Activated naive CD4-positive, alpha-beta T cell treated with anti-CD3 and anti-CD28 coated beads, Interleukin-2, amount 50 U/mL, for 72 hours (primary cell): ENCODE measurements at regions not wholly inside any gene's neighbourhood (a gene's known extent, or its start where the extent isn't known, plus 50 kb on each side); places are given as distances from the start of the nearest gene placed in this dataset.
"Not testable (repeated sequence)": the region's sequence is repeated elsewhere in the genome, so short reads cannot be mapped to it uniquely, and the experiment has no call there.

ENCODE experiments used
- ATAC-seq, 2 donors: fragments of 150-1000 bp; cut with Tn5 transposase; 2 replicates each; pipeline ENCODE4 v1.10.0; 2021; ENCODE audit warnings: mild to moderate bottlenecking in 2 of 2, moderate library complexity in 2 of 2
- DNase-seq, 2 donors: peaks; one replicate each; pipeline ENCODE4 v3.0.0; 2021 to 2022; ENCODE audit warnings: low spot score in 2 of 2
- H3K27ac Mint-ChIP-seq, 2 donors: one replicate each; pipeline ENCODE4 v1.8.0; 2022; ENCODE audit warnings: mild to moderate bottlenecking in 2 of 2, mixed read lengths in 2 of 2
- H3K36me3 Mint-ChIP-seq, 2 donors: one replicate each; pipeline ENCODE4 v1.8.0; 2022; ENCODE audit warnings: mixed read lengths in 2 of 2
- H3K9me3 Mint-ChIP-seq, 2 donors: one replicate each; pipeline ENCODE4 v1.8.0; 2022; ENCODE audit warnings: mixed read lengths in 2 of 2

GRCh38 chr15:72865486-72865885 lies 81.9 kb upstream of the ADPGK start:
- no peak for DNase-seq
- Mint-ChIP-seq H3K9me3 (peaks cover 0 to 10% of the 10 kb centered on the region in 2 donors), H3K27ac (no peak overlapping the region), H3K36me3 (no peaks in the 10 kb centered on the region)
- ATAC-seq = no peak

DNA sequence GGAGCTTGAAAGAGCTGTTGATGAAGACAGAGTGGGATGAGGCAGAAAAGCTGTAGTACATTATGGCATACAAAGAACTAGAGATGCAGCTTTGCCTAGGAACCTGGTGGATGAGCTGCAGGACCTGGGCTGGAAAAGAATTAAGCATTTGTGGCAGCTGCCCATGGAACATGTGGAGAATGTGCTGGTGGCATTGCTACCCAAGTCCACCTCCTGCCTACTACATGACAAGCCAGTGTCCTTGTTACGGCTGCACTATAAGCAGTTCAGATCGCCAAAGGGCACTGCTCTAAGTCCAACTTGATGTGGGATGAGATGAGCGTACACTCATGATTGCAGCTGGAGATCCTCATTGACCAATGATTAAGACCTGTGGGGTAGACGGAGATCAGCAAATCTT lies 81.1 kb upstream of the ADPGK start:
- Mint-ChIP-seq H3K9me3 (peaks cover 0 to 10% of the 10 kb centered on the region in 2 donors), H3K27ac (no peak overlapping the region), H3K36me3 (no peaks in the 10 kb centered on the region)
- ATAC-seq (no peak), DNase-seq (no peak)

DNA sequence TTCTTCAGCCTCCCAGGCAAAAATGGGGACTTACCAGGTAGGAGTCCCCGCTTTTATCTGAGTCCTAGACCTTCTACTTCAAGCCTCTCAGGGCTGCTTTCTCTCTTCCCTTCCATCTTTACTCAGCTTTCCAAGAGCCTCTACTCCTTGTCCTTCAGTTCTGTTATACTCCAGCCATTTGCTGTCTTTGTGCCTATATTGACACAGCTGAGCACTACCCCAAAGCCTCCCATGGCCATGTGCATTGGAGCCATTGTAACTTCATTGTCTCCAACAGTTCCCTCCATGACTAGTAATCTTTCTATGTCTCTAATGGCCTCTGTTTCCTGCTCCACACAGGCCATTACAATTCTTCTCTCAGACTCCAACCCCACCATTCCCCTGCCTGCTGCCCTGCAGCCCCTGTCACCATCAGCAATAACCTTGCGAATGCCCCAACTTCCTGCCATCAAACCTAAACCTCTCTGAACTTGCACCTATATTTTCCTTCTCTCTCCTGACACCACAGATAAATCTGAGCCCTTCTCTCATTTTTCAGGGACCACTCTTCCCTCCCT lies 77.9 kb upstream of the ADPGK start:
- peaks cover 0 to 10% of the 10 kb centered on the region in 2 donors for H3K9me3 Mint-ChIP-seq
- ATAC-seq = no peak
- H3K36me3 Mint-ChIP-seq = no peaks in the 10 kb centered on the region

GRCh38 chr15:72859757-72860145 lies 76.2 kb upstream of the ADPGK start:
- H3K27ac Mint-ChIP-seq = no peak overlapping the region
- peaks cover 0 to 10% of the 10 kb centered on the region in 2 donors for H3K9me3 Mint-ChIP-seq
- ATAC-seq = no peak
- DNase-seq = no peak
- H3K36me3 Mint-ChIP-seq = no peaks in the 10 kb centered on the region

More for the DNA sequence above, 77.9 kb upstream of the ADPGK start:
- DNase-seq = no peak
- H3K27ac Mint-ChIP-seq = no peak overlapping the region

DNA sequence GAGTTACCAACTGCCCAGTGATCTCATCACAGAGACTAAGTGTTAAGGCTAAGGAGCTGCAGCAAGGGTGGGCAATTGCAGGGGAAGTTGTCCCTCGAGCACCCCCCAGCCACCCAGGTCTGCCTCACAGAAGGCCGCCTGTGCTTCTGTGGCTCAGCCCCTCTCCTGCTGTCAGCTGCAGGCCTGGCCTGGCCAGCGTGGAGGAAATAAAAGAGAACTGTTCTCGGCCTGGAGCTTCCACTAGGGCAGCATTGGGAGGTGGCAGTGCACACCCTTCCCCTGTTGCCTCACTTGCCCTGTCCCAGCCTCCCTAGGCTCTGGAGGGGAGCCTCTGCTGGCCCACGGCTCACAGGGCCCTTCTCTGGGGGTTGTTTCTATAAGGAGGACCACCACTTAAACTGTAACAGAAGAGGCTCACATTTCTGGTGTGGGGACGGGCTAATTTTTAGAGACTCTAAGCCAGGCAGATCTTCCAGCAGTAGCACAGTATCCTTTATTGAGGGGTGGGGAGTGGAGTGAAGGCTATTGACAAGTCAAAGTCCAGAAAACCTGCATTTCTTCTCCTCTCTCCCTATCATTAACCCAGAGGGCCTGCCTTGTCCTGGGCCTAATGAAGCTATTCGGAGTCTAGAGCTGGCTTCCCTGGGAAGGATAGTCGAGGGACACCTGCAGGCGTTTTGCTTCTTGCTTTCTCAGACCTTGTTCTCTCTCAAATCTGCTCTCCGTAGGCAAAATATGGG lies 75.6 kb upstream of the ADPGK start:
- no peaks in the 10 kb centered on the region for H3K36me3 Mint-ChIP-seq
- peaks cover 0 to 10% of the 10 kb centered on the region in 2 donors for H3K9me3 Mint-ChIP-seq
- H3K27ac Mint-ChIP-seq = peak overlapping the region in 1 of 2 donors; percentile 61
- DNase-seq = no peak
- ATAC-seq = no peak

DNA sequence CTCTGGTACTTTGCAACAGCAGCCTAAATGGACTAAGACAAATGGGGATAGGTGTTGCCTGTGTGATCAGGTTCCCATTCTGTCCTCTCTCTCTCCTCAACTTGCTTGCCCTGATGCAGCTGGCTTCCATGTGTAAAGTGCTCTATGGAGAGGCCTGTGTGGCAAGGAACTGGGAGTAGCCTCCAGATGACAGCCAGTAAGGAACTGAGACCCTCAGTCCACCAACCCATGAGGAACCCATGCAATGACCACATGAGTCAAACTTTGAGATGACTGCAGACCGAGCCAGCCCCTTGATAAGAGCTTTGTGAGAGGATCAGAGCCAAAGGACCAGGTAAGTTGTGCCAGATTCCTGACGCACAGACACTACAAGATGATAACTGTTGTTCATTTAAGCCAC lies 74.6 kb upstream of the ADPGK start:
- ATAC-seq (no peak), DNase-seq (no peak)
- Mint-ChIP-seq H3K9me3 (peaks cover 0 to 10% of the 10 kb centered on the region in 2 donors), H3K27ac (no peak overlapping the region), H3K36me3 (no peaks in the 10 kb centered on the region)

DNA sequence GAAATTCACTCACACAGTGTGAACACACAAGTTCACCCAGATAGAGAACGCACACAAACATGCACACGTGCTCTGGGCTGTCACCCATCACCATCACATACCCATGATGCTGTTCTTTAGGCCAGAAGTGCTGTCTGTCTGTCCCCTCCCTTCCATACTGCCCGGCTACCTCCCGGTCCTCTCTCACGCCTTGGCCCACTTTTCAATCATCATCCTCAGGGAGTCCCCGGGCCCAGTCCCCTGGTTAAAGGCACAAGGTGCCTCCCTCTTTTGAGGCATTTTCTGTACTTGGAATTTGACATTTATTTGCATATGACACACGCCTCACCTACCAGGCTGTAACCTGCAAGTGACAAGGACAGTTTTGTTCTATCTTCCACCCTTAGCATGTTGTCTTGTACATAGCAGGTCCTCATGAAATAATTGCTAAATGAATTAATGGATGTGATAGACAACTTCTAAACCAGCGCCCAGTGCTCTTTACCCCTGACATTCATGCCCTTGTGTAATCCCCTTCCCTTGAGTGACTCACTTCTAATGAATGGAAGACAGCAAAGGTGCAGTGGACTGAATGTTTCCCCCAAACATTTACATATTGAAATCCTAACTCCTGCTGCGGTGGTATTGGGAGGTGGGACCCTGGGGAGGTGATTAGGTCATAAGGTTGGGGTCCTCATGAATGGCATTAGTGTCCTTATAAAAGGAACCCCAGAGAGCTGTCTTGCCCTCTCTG lies 73.9 kb upstream of the ADPGK start:
- Mint-ChIP-seq H3K9me3 (peaks cover 0 to 10% of the 10 kb centered on the region in 2 donors), H3K36me3 (no peaks in the 10 kb centered on the region), H3K27ac (no peak overlapping the region)
- DNase-seq (no peak), ATAC-seq (no peak)

GRCh38 chr15:72856549-72857040 lies 73.0 kb upstream of the ADPGK start:
- no peak for DNase-seq
- H3K36me3 Mint-ChIP-seq = no peaks in the 10 kb centered on the region
- ATAC-seq = no peak
- H3K27ac Mint-ChIP-seq = no peak overlapping the region
- peaks cover 0 to 2% of the 10 kb centered on the region in 2 donors for H3K9me3 Mint-ChIP-seq

DNA sequence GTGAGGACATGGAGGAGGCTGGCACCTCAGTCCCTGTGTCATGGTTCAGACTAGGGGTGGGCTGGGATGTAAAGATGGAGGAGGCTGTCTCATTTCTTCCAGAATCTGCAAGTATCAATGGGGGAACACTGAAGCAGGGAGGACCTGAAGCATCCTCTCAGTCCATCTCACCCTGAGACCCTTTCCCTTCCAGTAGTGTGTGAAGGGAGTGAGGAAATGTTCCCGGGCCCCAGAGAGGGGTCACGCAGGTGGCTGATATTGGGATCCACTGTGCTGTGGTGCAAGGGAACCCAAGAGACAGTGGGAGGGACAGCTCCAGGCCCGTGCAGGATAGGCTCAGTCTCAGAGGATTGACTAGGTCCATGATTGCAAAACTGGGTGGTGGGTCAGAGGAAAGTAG lies 72.2 kb upstream of the ADPGK start:
- DNase-seq (no peak), ATAC-seq (no peak)
- Mint-ChIP-seq H3K36me3 (no peaks in the 10 kb centered on the region), H3K9me3 (no peaks in the 10 kb centered on the region), H3K27ac (no peak overlapping the region)

DNA sequence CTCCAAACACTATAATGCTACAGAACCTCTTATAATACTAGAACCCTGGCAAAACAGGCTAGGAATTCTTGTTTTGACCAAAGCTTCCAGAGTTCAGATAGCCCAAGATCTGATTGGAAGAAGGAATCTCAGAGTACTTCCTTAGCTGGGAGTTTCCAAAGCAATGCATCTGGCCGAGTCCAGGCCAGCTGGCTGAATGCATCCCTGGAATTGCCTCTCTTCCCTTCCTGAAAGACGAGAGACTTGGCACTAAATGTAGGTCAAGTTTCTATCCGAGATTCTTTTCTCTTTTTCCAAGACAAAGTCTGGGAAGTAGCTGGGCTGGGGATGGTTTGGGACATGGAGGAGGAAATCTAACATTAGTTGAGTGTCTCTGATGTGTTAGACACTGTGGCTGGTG lies 68.7 kb upstream of the ADPGK start:
- DNase-seq (no peak), ATAC-seq (no peak)
- no peak overlapping the region for H3K27ac Mint-ChIP-seq
- H3K9me3 Mint-ChIP-seq = no peaks in the 10 kb centered on the region
- H3K36me3 Mint-ChIP-seq = no peaks in the 10 kb centered on the region

- no peaks in the 10 kb centered on the region for H3K36me3 Mint-ChIP-seq
- DNase-seq (no peak), ATAC-seq (no peak)
- no peak overlapping the region for H3K27ac Mint-ChIP-seq
- no peaks in the 10 kb centered on the region for H3K9me3 Mint-ChIP-seq
Measured at GRCh38 chr15:72851586-72851985, 68.0 kb upstream of the ADPGK start.

DNA sequence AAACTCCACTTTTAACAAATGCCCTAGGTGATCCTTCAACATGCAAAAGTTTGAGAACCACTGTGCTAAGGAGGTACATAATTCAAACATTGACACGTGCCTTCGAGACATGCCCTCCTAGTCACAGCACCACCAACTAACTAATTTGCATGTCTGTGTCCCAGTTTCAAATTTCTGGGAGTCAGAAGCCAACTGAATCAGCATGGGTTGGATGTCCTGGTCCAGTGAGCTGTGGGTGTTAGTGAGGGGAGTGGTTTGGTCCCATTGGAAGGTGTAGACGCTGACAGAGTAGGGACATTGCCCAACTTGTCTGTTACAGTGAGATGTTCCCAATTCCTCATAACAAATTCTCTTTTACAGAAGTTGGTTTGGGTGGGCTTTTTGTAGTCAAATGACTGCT lies 67.3 kb upstream of the ADPGK start:
- ATAC-seq = no peak
- Mint-ChIP-seq H3K36me3 (no peaks in the 10 kb centered on the region), H3K27ac (no peak overlapping the region), H3K9me3 (no peaks in the 10 kb centered on the region)
- DNase-seq = no peak

- H3K36me3 Mint-ChIP-seq = peaks cover 0 to 8% of the 10 kb centered on the region in 2 donors
- DNase-seq (no peak), ATAC-seq (no peak)
- no peaks in the 10 kb centered on the region for H3K9me3 Mint-ChIP-seq
- no peak overlapping the region for H3K27ac Mint-ChIP-seq
Measured at GRCh38 chr15:72847806-72848205, 64.2 kb upstream of the ADPGK start.

GRCh38 chr15:72847033-72847432 lies 63.5 kb upstream of the ADPGK start:
- no peak for ATAC-seq
- Mint-ChIP-seq H3K27ac (no peak overlapping the region), H3K9me3 (no peaks in the 10 kb centered on the region)

GRCh38 chr15:72845981-72846383 lies 62.4 kb upstream of the ADPGK start:
- ATAC-seq = peak in 1 of 2 donors; percentile 24
- DNase-seq = no peak
- Mint-ChIP-seq H3K27ac (no peak overlapping the region), H3K9me3 (no peaks in the 10 kb centered on the region), H3K36me3 (peaks cover 0 to 8% of the 10 kb centered on the region in 2 donors)

More at GRCh38 chr15:72847033-72847432, 63.5 kb upstream of the ADPGK start:
- peaks cover 0 to 8% of the 10 kb centered on the region in 2 donors for H3K36me3 Mint-ChIP-seq
- DNase-seq = no peak

- ATAC-seq (no peak), DNase-seq (no peak)
- Mint-ChIP-seq H3K9me3 (no peaks in the 10 kb centered on the region), H3K36me3 (peaks cover 0 to 8% of the 10 kb centered on the region in 2 donors), H3K27ac (no peak overlapping the region)
Measured at GRCh38 chr15:72844067-72844466, 60.5 kb upstream of the ADPGK start.

DNA sequence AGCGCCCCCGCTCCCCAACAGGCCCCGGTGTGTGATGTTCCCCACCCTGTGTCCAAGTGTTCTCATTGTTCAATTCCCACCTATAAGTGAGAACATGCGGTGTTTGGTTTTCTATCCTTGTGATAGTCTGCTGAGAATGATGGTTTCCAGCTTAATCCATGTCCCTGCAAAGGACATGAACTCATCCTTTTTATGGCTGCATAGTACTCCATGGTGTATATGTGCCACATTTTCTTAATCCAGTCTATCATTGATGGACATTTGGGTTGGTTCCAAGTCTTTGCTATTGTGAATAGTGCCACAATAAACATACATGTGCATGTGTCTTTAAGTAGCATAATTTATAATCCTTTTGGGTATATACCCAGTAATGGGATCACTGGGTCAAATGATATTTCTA lies 59.8 kb upstream of the ADPGK start:
- H3K36me3 Mint-ChIP-seq, H3K27ac Mint-ChIP-seq, ATAC-seq, H3K9me3 Mint-ChIP-seq, DNase-seq: not testable (repeated sequence)
